Tibial nerve (tissue), 4 donors: ENCODE measurements at regions not wholly inside any gene's neighbourhood (a gene's known extent, or its start where the extent isn't known, plus 50 kb on each side); places are given as distances from the start of the nearest gene placed in this dataset.

Source experiments
- DNase-seq, 2 donors: peaks; one replicate each; pipeline ENCODE4 v3.0.0-alpha.2; 2019; ENCODE audit warnings: low spot score in 2 of 2
- H3K27ac ChIP-seq, 4 donors: fragments of 200-600 bp; sonication (generic) in 3 of 4; one replicate each; pipeline ENCODE4 v1.5.1; 2017 to 2019; ENCODE audit warnings: mild to moderate bottlenecking in 1 of 4
- H3K27me3 ChIP-seq, 2 donors: fragments of 200-600 bp; sonication (generic) in 1 of 2; one replicate each; pipeline versions ENCODE4 v1.5.1 to v1.6.0; 2017 to 2019
- H3K36me3 ChIP-seq, 3 donors: fragments of 200-600 bp; sonication (generic); one replicate each; pipeline ENCODE4 v1.5.1; 2018 to 2019
- H3K4me1 ChIP-seq, 4 donors: fragments of 200-600 bp; sonication (generic) in 3 of 4; one replicate each; pipeline ENCODE4 v1.5.1; 2017 to 2019
- H3K4me3 ChIP-seq, 4 donors: fragments of 200-600 bp; sonication (generic) in 3 of 4; one replicate each; pipeline ENCODE4 v1.5.1; 2017 to 2019; ENCODE audit warnings: mild to moderate bottlenecking in 1 of 4, moderate library complexity in 1 of 4
- H3K9me3 ChIP-seq, 4 donors: fragments of 200-600 bp; sonication (generic) in 3 of 4; one replicate each; pipeline ENCODE4 v1.5.1; 2017 to 2019
- CTCF ChIP-seq, 5 experiments: fragments of 200-600 bp in 3 of 5; fragments of 450-650 bp in 2 of 5; sonication (generic) in 3 of 5; IDR thresholded peaks; one replicate each; pipeline ENCODE4 v1.5.1; 2016 to 2019; ENCODE audit warnings: antibody characterized with exemption in 5 of 5, mild to moderate bottlenecking in 3 of 5, moderate library complexity in 2 of 5
- EP300 ChIP-seq, 2 donors: sonication (generic); formaldehyde crosslinking; IDR thresholded peaks; one replicate each; pipeline ENCODE4 v1.6.1; 2017; ENCODE audit warnings: antibody characterized with exemption in 2 of 2, mild to moderate bottlenecking in 1 of 2
- POLR2A ChIP-seq, 2 donors: fragments of 450-650 bp; IDR thresholded peaks; one replicate each; pipeline ENCODE4 v1.6.1; 2017; ENCODE audit warnings: antibody characterized with exemption in 2 of 2, mild to moderate bottlenecking in 2 of 2, moderate library complexity in 2 of 2
- WGBS, 2 donors: methylation state at CpG; one replicate each; pipeline ENCODE4 v1.1.5; 2018; 5-methylcytosine and 5-hydroxymethylcytosine counted together

GRCh38 chr14:44873536-44873935 lies 88.2 kb downstream of the KLHL28 start:
- no peak overlapping the region for H3K4me3 ChIP-seq
- TF ChIP-seq EP300 (IDR thresholded peaks at IDR 0.05) (no peak), POLR2A (IDR thresholded peaks at IDR 0.05) (no peak), CTCF (IDR thresholded peaks at IDR 0.05) (no peak)

GRCh38 chr14:44866770-44867169 lies 95.0 kb downstream of the KLHL28 start:
- WGBS, 2 donors = 80 to 100% methylated on average over 1 of the region's 1 CpG
- Histone ChIP-seq H3K27ac (no peak overlapping the region), H3K36me3 (no peaks in the 10 kb centered on the region), H3K27me3 (no peaks in the 10 kb centered on the region), H3K4me3 (no peak overlapping the region), H3K9me3 (peaks cover 0 to 16% (median 3%) of the 10 kb centered on the region in 4 donors), H3K4me1 (no peaks in the 10 kb centered on the region)
- DNase-seq = no peak
- no peak for TF ChIP-seq POLR2A (IDR thresholded peaks at IDR 0.05)
- no peak for TF ChIP-seq CTCF (IDR thresholded peaks at IDR 0.05)
- TF ChIP-seq EP300 (IDR thresholded peaks at IDR 0.05) = no peak

More at GRCh38 chr14:44873536-44873935, 88.2 kb downstream of the KLHL28 start:
- Histone ChIP-seq H3K4me1 (no peaks in the 10 kb centered on the region), H3K27ac (no peak overlapping the region), H3K36me3 (no peaks in the 10 kb centered on the region), H3K9me3 (peaks cover 0 to 16% (median 2%) of the 10 kb centered on the region in 4 donors), H3K27me3 (no peaks in the 10 kb centered on the region)
- 82% methylated on average over 7 to 10 of the region's 10 CpGs for WGBS, 2 donors
- no peak for DNase-seq

- TF ChIP-seq POLR2A (IDR thresholded peaks at IDR 0.05) (no peak), CTCF (IDR thresholded peaks at IDR 0.05) (no peak)
- Histone ChIP-seq H3K4me3 (no peak overlapping the region), H3K9me3 (peaks cover 0 to 16% (median 3%) of the 10 kb centered on the region in 4 donors), H3K27me3 (no peaks in the 10 kb centered on the region), H3K36me3 (no peaks in the 10 kb centered on the region), H3K27ac (no peak overlapping the region), H3K4me1 (no peaks in the 10 kb centered on the region)
- 93 to 98% methylated on average over 2 of the region's 2 CpGs for WGBS, 2 donors
- DNase-seq = no peak
Measured at GRCh38 chr14:44866322-44866721, 95.4 kb downstream of the KLHL28 start.

- H3K27me3 ChIP-seq = no peaks in the 10 kb centered on the region
- H3K9me3 ChIP-seq = peaks cover 0 to 2% (median 0%) of the 10 kb centered on the region in 4 donors
- H3K36me3 ChIP-seq = no peaks in the 10 kb centered on the region
- no peak overlapping the region for H3K4me3 ChIP-seq
- no peak overlapping the region for H3K27ac ChIP-seq
- no peaks in the 10 kb centered on the region for H3K4me1 ChIP-seq
- WGBS, 2 donors = 70 to 86% methylated on average over 3 of the region's 3 CpGs
- DNase-seq = no peak
- TF ChIP-seq EP300 (IDR thresholded peaks at IDR 0.05) (no peak), CTCF (IDR thresholded peaks at IDR 0.05) (no peak)
Measured at GRCh38 chr14:44863271-44863670, 98.5 kb downstream of the KLHL28 start.

GRCh38 chr14:44854114-44854513 lies 107.6 kb downstream of the KLHL28 start:
- Histone ChIP-seq H3K36me3 (no peaks in the 10 kb centered on the region), H3K4me1 (no peaks in the 10 kb centered on the region), H3K4me3 (no peak overlapping the region), H3K27ac (no peak overlapping the region), H3K27me3 (no peaks in the 10 kb centered on the region), H3K9me3 (peaks cover 0 to 9% (median 0%) of the 10 kb centered on the region in 4 donors)
- no peak for DNase-seq
- 86 to 89% methylated on average over 4 of the region's 4 CpGs for WGBS, 2 donors
- no peak for TF ChIP-seq EP300 (IDR thresholded peaks at IDR 0.05)
- no peak for TF ChIP-seq POLR2A (IDR thresholded peaks at IDR 0.05)
- TF ChIP-seq CTCF (IDR thresholded peaks at IDR 0.05) = no peak
